HG03378 (cell line): ENCODE measurements at regions not wholly inside any gene's neighbourhood (a gene's known extent, or its start where the extent isn't known, plus 50 kb on each side); places are given as distances from the start of the nearest gene placed in this dataset.
"Not testable (repeated sequence)": the region's sequence is repeated elsewhere in the genome, so short reads cannot be mapped to it uniquely, and the experiment has no call there.

ENCODE experiments used
- ATAC-seq: cut with Tn5 transposase; IDR thresholded peaks from one replicate; pipeline ENCODE4 v1.9.1; 2021; ENCODE audit warnings: mild to moderate bottlenecking, moderate library complexity; ENCODE audit not compliant: unreplicated experiment

- ATAC-seq, result no peak
Measured at GRCh38 chr7:98771519-98771918, 98.3 kb downstream of the TMEM130 start.

GRCh38 chr7:98771941-98772603 is 97.7 kb downstream of the TMEM130 start:
- ATAC-seq, result no peak

- no peak for ATAC-seq
Measured at GRCh38 chr7:98774884-98775283, 94.9 kb downstream of the TMEM130 start.

- no peak for ATAC-seq
Measured at GRCh38 chr7:98777051-98777450, 92.8 kb downstream of the TMEM130 start.

GRCh38 chr7:98778421-98778820 is 91.4 kb downstream of the TMEM130 start:
- no peak for ATAC-seq

GRCh38 chr7:98779800-98780587 is 89.8 kb downstream of the TMEM130 start:
- no peak for ATAC-seq

GRCh38 chr7:98784216-98784785 is 85.5 kb downstream of the TMEM130 start:
- ATAC-seq, result no peak

GRCh38 chr7:98785929-98786571 is 83.8 kb downstream of the TMEM130 start:
- no peak for ATAC-seq

- no peak for ATAC-seq
Measured at GRCh38 chr7:98788966-98789365, 80.8 kb downstream of the TMEM130 start.

GRCh38 chr7:98794453-98794852 is 75.4 kb downstream of the TMEM130 start:
- ATAC-seq, result not testable (repeated sequence)

- peak; percentile 96 for ATAC-seq
Measured at GRCh38 chr7:98795741-98796493, 73.9 kb downstream of the TMEM130 start.
